ENCODE measurements at regions not wholly inside any gene's neighbourhood (a gene's known extent, or its start where the extent isn't known, plus 50 kb on each side); places are given as distances from the start of the nearest gene placed in this dataset.
"Not testable (repeated sequence)": the region's sequence is repeated elsewhere in the genome, so short reads cannot be mapped to it uniquely, and the experiment has no call there.

DNA sequence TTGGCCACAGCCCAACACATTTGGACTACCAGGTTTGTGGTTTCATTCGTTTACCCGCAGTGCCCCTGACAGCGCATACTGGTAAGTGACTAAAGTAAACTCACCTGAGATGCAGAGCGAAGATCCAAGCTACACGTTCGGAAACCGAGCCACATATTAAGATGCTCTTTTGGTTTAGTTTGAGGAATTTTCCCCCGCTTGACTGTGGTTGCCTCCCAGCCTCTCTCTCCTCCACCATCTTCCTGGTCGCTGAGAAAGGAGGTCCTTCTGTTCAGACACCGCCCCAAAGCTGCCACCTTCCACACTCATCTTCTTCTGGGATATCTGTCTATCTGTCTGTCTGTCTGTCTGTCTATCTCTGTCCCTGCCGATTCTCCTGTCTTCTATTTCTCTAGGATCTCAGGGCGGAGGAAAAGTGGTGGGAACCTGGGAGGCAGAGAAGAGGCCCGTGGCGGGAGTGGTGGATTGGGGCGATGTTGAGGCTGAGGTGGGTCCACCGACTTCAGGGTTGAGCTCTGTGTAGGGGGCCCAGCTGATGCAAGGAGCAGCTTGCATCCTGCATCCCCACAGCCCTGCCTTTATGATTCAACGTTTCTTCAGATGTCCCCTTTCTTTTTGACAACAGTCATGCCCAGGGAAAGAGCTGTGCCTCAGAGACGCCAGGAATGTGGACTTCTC, 196.9 kb upstream of the ZNF184 start:
- DNase-seq (ENCODE audit: low spot score), result peak; percentile 18

DNA sequence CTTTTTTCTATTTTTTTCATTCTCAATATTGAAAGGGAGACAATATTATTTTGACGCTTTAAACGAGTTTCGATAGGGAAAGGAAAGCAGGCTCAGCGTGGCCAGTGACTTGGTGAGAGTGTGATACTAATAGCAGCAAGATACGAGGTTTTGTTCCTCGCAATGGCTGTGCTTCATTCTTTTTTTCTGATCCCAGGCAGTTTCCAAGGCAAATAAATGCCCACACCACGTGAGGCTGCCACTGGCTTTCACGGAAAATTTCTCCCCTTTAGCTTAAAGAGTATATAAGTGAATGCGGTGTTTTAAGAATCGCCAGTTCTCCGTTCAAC, 196.4 kb upstream of the ZNF184 start:
- DNase-seq (ENCODE audit: low spot score), result no peak

DNA sequence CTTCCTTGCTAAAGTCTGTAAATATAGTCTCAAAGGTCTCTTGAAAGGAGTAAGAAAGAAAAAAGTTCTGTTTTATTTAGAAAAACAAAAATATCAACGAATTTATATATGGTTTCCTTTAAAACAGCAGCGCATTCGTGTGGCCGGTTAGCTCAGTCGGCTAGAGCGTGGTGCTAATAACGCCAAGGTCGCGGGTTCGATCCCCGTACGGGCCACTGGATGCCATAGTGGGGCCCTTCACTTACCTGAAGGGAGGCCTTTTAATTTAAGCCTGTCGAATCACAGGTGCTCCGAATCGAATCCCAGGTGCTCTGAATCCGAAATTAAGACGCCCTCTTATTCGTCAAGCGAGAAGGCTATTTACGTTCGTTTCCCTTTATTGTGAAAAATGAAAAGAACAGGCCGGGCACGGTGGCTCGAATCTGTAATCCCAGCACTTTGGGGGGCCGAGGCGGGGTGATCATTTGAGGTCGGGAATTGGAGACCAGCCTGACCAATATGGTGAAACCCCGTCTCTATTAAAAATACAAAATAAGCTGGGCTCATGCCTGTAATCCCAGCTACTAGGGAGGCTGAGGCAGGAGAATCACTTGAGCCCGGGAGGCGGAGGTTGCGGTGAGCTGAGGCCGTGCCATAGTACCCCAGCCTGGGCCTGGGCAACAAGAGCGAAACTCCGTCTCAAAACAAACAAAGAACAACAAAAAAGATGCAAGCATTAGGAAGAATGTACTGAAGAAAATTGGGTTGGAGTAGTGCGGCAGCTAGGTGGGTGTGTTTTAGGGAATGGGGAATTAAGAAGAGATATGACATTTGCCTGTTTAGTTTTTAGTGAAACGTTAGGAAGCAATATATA, 195.8 kb upstream of the ZNF184 start:
- peak; percentile 91 for DNase-seq (ENCODE audit: low spot score)

- DNase-seq (ENCODE audit: low spot score), result peak; percentile 11
Measured at GRCh38 chr6:27667657-27668441, 194.9 kb upstream of the ZNF184 start.

DNA sequence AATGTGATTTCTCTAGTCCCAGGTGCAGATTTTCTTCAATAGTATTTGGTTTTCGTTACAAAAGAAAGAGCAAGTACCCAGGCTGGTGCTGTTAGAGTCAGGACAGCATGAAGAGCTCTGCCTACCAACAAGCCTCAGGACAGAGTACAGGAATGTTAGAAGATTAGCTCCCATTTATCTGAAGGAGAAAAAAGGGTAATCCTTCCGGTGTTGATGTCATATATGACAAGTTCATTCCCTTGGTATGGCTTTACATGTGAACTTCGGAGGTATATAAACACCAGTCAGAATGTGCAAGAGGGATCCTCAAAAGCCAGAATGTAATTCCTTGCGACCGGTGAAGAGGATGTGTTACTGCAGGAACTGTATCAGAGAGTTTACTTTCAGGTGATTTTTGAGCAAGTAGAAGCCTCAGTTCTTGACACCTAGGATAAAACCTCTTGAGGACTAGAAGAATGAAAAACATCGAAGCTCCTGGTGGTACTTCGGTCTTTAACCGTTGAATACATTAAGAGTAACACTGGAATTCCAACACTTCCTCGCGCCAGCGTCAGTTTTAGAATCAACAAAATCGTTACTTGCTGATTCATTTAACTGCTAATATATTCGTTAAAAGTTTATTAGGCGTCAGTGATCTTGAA, 194.2 kb upstream of the ZNF184 start:
- DNase-seq (ENCODE audit: low spot score), result peak; percentile 5

GRCh38 chr6:27662769-27663168, 189.9 kb upstream of the ZNF184 start:
- no peak for DNase-seq (ENCODE audit: low spot score)

- DNase-seq (ENCODE audit: low spot score), result not testable (repeated sequence)
Measured at GRCh38 chr6:27662212-27662611, 189.3 kb upstream of the ZNF184 start.

GRCh38 chr6:27653143-27653825, 180.4 kb upstream of the ZNF184 start:
- not testable (repeated sequence) for DNase-seq (ENCODE audit: low spot score)

DNA sequence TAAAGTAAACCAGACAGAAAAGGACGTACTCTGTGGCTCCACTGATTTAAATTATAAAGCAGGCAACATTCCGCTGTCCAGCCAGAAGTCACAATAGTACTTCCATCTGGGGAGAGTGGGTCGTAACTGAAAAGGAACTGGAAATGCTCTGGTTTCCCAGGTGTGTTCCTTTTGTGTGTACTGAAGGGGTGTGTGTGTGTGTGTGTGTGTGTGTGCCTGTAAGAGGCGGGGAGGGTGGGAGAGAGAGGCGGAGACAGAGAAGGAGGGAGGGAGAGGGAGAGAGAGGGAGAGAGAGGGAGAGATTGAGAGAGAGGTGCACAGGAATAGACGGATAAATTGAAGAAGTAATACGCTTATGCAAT, 178.4 kb upstream of the ZNF184 start:
- peak; percentile 48 for DNase-seq (ENCODE audit: low spot score)

DNA sequence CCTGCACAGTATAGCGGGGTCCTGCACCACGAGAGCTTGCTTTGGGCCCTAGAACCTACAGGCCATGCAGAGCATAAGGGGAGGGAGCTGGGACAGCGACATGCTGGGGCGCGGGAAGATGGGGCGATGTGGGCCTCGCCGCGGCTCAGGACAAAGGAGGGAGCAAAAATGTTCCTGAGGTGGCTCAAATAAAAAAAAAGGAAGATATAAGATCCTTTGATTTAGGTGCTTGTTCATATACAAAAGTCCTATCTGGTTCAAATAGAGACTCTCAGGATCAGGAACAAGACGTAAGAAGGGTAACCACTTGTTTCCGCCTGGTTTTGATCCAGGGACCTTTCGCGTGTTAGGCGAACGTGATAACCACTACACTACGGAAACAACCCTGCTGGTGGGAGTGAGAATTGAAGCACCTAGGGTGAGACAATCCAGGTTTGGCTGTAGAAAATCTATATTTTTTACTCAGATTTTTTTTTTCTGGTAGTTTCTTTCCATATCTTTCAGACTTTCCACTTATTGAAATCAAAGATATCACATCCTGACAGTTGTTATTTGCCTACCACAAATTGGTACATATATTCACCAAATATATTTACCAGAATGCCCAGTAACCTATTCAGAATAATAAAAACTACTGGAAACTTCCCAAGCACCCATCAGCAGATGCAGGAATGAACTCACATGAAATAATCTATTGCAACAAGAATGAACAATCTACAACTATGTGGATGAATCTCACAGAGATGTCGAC, 177.9 kb upstream of the ZNF184 start:
- DNase-seq (ENCODE audit: low spot score), result peak; percentile 87

GRCh38 chr6:27644528-27644927, 171.6 kb upstream of the ZNF184 start:
- DNase-seq (ENCODE audit: low spot score), result no peak

GRCh38 chr6:27642744-27643456, 170.0 kb upstream of the ZNF184 start:
- DNase-seq (ENCODE audit: low spot score), result no peak

DNA sequence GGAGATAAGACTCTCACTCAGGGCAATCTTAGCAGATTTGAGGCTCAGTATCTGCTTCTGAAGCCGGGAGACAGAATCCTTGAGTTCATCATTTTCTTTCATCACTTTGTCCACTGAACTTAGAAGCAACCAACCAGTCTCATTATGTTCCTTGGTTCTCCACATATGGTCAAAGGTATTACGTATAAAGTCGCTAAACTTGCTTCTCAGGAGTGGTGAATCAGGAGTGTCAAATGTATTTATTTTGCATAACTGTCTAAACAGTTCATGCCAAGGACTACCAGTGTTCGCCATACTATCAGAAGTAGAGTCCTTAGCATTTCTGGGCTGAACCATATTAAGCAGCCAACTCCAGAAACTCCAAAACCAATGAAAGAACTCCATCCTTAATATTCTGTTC, 163.0 kb upstream of the ZNF184 start:
- DNase-seq (ENCODE audit: low spot score), result not testable (repeated sequence)

GRCh38 chr6:27633221-27633688, 160.3 kb upstream of the ZNF184 start:
- DNase-seq (ENCODE audit: low spot score), result peak; percentile 22

DNA sequence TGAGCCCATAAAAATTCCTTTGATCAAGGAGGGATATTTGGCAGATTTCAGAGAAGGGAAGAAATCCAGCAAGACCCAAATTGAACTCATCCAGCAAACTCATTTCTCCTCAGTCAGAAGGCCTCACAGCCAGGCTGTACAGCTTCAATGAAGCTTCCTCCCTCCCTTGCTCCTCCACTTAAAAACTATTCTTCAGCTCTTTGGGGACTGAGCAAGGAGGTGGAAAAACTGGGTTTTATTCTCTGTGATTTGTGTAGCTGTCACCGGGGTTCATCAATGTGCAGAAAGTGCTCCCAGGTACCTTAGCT, 158.7 kb upstream of the ZNF184 start:
- no peak for DNase-seq (ENCODE audit: low spot score)

DNA sequence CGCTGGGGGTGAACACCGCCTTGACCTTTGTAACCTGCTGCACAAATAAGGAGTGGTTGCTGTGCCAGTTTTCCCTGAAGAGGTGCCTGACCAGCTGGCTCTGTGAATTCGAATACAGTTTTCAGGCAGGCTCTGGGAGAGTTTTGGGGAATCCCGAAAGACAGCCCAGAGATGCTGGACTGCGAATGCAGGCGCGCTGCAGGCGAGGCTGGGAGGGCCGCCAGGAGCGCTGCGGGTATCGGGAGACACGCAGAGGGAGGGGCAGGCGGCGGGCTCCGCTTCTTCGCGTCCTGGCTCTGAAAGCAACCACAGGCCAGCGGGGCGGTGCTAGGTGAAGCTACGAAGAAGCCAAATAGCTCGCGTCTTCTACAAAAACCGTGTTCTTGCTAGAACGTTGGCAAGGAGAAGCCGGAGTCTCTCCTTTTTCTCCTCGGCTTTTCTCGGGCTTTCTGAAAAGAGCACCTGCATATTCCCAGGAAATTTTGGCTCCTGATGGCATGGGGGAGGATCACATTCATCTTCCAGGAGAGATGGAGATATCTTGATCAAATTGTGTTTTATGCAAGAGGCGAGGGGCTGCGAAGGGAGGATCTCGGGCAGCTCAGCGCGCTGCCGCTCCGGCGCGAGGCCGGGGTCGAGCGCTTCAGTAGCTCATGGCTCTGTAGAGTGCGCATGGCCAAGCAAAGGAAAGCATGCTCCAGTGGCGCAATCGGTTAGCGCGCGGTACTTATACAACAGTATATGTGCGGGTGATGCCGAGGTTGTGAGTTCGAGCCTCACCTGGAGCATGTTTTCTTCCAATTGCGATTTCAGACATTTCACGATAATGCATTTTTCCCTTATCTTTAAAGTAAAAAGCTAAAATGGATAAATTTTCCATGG, 158.1 kb upstream of the ZNF184 start:
- DNase-seq (ENCODE audit: low spot score), result peak; percentile 83

- DNase-seq (ENCODE audit: low spot score), result no peak
Measured at GRCh38 chr6:27624694-27625262, 151.9 kb upstream of the ZNF184 start.

DNA sequence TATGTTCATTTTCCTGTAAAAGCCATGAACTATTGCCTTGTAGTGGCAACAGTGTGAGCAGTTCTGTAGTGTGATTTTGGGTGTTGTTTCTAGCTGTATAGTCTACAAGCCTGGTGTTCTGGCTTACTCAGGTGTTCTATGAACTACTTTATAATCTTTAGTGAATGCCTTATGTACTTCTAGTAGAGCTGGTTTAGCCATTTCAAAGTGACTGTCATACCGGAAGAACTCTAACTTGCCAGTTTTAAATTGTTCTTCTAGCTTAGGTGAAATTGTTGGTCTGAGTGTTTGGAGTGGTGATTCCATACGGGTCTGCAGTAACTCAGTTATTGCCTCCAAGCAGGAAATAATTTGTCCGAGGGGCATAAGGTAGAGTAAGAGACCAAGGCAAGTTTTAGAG, 150.2 kb upstream of the ZNF184 start:
- no peak for DNase-seq (ENCODE audit: low spot score)

DNA sequence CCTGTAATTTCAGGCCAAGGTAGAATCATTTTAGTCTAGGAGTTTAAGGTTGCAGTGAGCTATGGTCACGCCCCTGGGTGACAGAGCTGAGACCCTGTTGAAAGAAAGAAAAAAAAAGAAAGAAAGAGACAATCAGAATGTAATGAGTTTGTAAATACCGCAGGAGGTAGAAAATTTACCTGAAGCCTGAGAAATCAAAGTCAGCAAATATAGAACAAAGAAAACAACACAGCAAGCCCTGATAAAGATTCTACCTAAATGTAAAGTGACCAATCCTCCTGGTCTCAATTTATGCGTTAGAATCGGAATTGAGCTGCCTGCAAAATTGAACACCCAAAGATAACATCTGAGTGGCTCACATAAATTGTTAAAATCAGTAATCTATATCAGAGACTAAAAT, 146.5 kb upstream of the ZNF184 start:
- DNase-seq (ENCODE audit: low spot score), result no peak
